Ishikawa (cell line): ENCODE measurements at regions not wholly inside any gene's neighbourhood (a gene's known extent, or its start where the extent isn't known, plus 50 kb on each side); places are given as distances from the start of the nearest gene placed in this dataset.
"Not testable (repeated sequence)": the region's sequence is repeated elsewhere in the genome, so short reads cannot be mapped to it uniquely, and the experiment has no call there.

Experiments
- CEBPB ChIP-seq: IDR thresholded peaks from 2 replicates; pipeline ENCODE4 v1.6.1; 2012
- EGR1 ChIP-seq: IDR thresholded peaks from 2 replicates; pipeline ENCODE4 v1.6.1; 2012
- EP300 ChIP-seq: IDR thresholded peaks from 2 replicates; pipeline ENCODE4 v1.6.1; 2012; ENCODE audit warnings: borderline replicate concordance
- FOXM1 ChIP-seq: IDR thresholded peaks from 2 replicates; pipeline ENCODE4 v1.6.1; 2012; ENCODE audit warnings: low read depth, borderline replicate concordance
- MAX ChIP-seq: IDR thresholded peaks from 2 replicates; pipeline ENCODE4 v1.6.1; 2012
- NFIC ChIP-seq: IDR thresholded peaks from 2 replicates; pipeline ENCODE4 v1.6.1; 2012
- RAD21 ChIP-seq: IDR thresholded peaks from 2 replicates; pipeline ENCODE4 v1.6.1; 2012; ENCODE audit warnings: low read depth
- REST ChIP-seq: IDR thresholded peaks from 2 replicates; pipeline ENCODE4 v1.6.1; 2012; ENCODE audit warnings: low read depth, mild to moderate bottlenecking
- TAF1 ChIP-seq: IDR thresholded peaks from 2 replicates; pipeline ENCODE4 v1.6.1; 2012; ENCODE audit warnings: low read depth, mild to moderate bottlenecking
- TCF12 ChIP-seq: IDR thresholded peaks from 2 replicates; pipeline ENCODE4 v1.6.1; 2012; ENCODE audit warnings: low read depth
- TEAD4 ChIP-seq: IDR thresholded peaks from 2 replicates; pipeline ENCODE4 v1.6.1; 2012
- YY1 ChIP-seq: IDR thresholded peaks from 2 replicates; pipeline ENCODE4 v1.6.1; 2012; ENCODE audit warnings: low read depth
- ZBTB7A ChIP-seq: IDR thresholded peaks from 2 replicates; pipeline ENCODE4 v1.6.1; 2012; ENCODE audit warnings: low read depth

- TF ChIP-seq EGR1, REST, CEBPB, ZBTB7A, EP300, MAX, NFIC, YY1, TAF1, TCF12, TEAD4, FOXM1: not testable (repeated sequence)
- peak; percentile 41 for TF ChIP-seq RAD21
These were observed 253.8 kb upstream of the RGPD4 start for GRCh38 chr2:107572890-107573289.
